ENCODE measurements at regions not wholly inside any gene's neighbourhood (a gene's known extent, or its start where the extent isn't known, plus 50 kb on each side); places are given as distances from the start of the nearest gene placed in this dataset.

- TF ChIP-seq CTCF (IDR thresholded peaks at IDR 0.05) (no peak), POLR2A (IDR thresholded peaks at IDR 0.05) (no peak)
Observed at GRCh38 chr3:84442533-84442932, 516.3 kb upstream of the CADM2 start.

All from body of pancreas (tissue), 4 donors.